Left lung (tissue), 4 donors: ENCODE measurements at regions not wholly inside any gene's neighbourhood (a gene's known extent, or its start where the extent isn't known, plus 50 kb on each side); places are given as distances from the start of the nearest gene placed in this dataset.

Experiments
- ATAC-seq: fragments of 200-7000 bp; cut with Tn5 transposase; one replicate; pipeline ENCODE4 v1.9.1; 2020; ENCODE audit warnings: moderate library complexity
- DNase-seq, 4 donors: peaks; one replicate each; pipeline ENCODE4 v3.0.0-alpha.2; 2013 to 2020
- H3K27ac ChIP-seq, 2 donors: fragments of 200-600 bp; sonication (generic) in 1 of 2; one replicate each; pipeline versions ENCODE4 v1.5.0 to v1.8.0; 2020 to 2021
- H3K27me3 ChIP-seq, 2 donors: fragments of 200-600 bp; sonication (generic) in 1 of 2; one replicate each; pipeline versions ENCODE4 v1.5.0 to v1.8.0; 2020 to 2021
- H3K36me3 ChIP-seq, 2 donors: fragments of 200-600 bp; sonication (generic) in 1 of 2; one replicate each; pipeline versions ENCODE4 v1.5.0 to v1.8.0; 2020 to 2021
- H3K4me1 ChIP-seq, 2 donors: fragments of 200-600 bp; one replicate each; pipeline ENCODE4 v1.8.0; 2021
- H3K4me3 ChIP-seq, 2 donors: fragments of 200-600 bp; sonication (generic) in 1 of 2; one replicate each; pipeline versions ENCODE4 v1.5.0 to v1.8.0; 2020 to 2021; ENCODE audit warnings: mild to moderate bottlenecking in 1 of 2
- H3K9me3 ChIP-seq, 2 donors: fragments of 200-600 bp; sonication (generic) in 1 of 2; one replicate each; pipeline versions ENCODE4 v1.5.0 to v1.8.0; 2020 to 2021
- CTCF ChIP-seq, 2 donors: fragments of 200-600 bp; sonication (generic) in 1 of 2; IDR thresholded peaks; one replicate each; pipeline versions ENCODE4 v1.5.0 to v1.8.0; 2021; ENCODE audit warnings: antibody characterized with exemption in 2 of 2
- intact Hi-C, 2 donors: fragments of 100-400 bp; cut with DNase I; formaldehyde crosslinking; loops; one replicate each; pipeline versions ENCODE4 v1.11.2 to v1.14.2; 2022
- donor health status: DM: no; HTN: yes; CAD: no.
- donor health status: DM: no; HTN: no; CAD: no.

- intact Hi-C loops = no loop called here
- Histone ChIP-seq H3K27me3 (no peaks in the 10 kb centered on the region), H3K4me3 (no peak overlapping the region), H3K36me3 (no peaks in the 10 kb centered on the region), H3K4me1 (no peaks in the 10 kb centered on the region), H3K9me3 (no peaks in the 10 kb centered on the region), H3K27ac (no peak overlapping the region)
- TF ChIP-seq CTCF (IDR thresholded peaks at IDR 0.05) = no peak
- no peak for DNase-seq
- ATAC-seq = no peak
Measured at GRCh38 chr4:187118602-187119120, 395.0 kb upstream of the FAT1 start.

GRCh38 chr4:187124331-187124730, 400.7 kb upstream of the FAT1 start:
- no peaks in the 10 kb centered on the region for H3K27me3 ChIP-seq
- H3K4me1 ChIP-seq = no peaks in the 10 kb centered on the region
- no peaks in the 10 kb centered on the region for H3K36me3 ChIP-seq
- no peaks in the 10 kb centered on the region for H3K9me3 ChIP-seq
- intact Hi-C loops = no loop called here
- TF ChIP-seq CTCF (IDR thresholded peaks at IDR 0.05) = no peak
- peak in 2 of 4 donors; percentile 13 to 30 for DNase-seq
- no peak overlapping the region for H3K27ac ChIP-seq
- no peak for ATAC-seq
- no peak overlapping the region for H3K4me3 ChIP-seq

- H3K9me3 ChIP-seq = no peaks in the 10 kb centered on the region
- intact Hi-C loops = no loop called here
- no peak for TF ChIP-seq CTCF (IDR thresholded peaks at IDR 0.05)
Measured at GRCh38 chr4:187125062-187125461, 401.4 kb upstream of the FAT1 start.

GRCh38 chr4:187127456-187127855, 403.8 kb upstream of the FAT1 start:
- ATAC-seq = no peak
- H3K27me3 ChIP-seq = no peaks in the 10 kb centered on the region
- no peak overlapping the region for H3K4me3 ChIP-seq
- TF ChIP-seq CTCF (IDR thresholded peaks at IDR 0.05) = no peak
- H3K4me1 ChIP-seq = no peaks in the 10 kb centered on the region
- DNase-seq = no peak
- intact Hi-C loops = no loop called here
- H3K36me3 ChIP-seq = no peaks in the 10 kb centered on the region
- H3K27ac ChIP-seq = no peak overlapping the region
- H3K9me3 ChIP-seq = peaks cover 0 to 2% of the 10 kb centered on the region in 2 donors

More at GRCh38 chr4:187125062-187125461, 401.4 kb upstream of the FAT1 start:
- H3K27ac ChIP-seq = no peak overlapping the region
- ATAC-seq (no peak), DNase-seq (no peak)
- no peaks in the 10 kb centered on the region for H3K36me3 ChIP-seq
- H3K27me3 ChIP-seq = no peaks in the 10 kb centered on the region
- H3K4me1 ChIP-seq = no peaks in the 10 kb centered on the region
- no peak overlapping the region for H3K4me3 ChIP-seq

GRCh38 chr4:187128222-187128621, 404.6 kb upstream of the FAT1 start:
- Histone ChIP-seq H3K9me3 (peaks cover 0 to 2% of the 10 kb centered on the region in 2 donors), H3K27ac (no peak overlapping the region), H3K4me3 (no peak overlapping the region), H3K36me3 (no peaks in the 10 kb centered on the region), H3K27me3 (no peaks in the 10 kb centered on the region), H3K4me1 (no peaks in the 10 kb centered on the region)
- DNase-seq = no peak
- no peak for ATAC-seq
- TF ChIP-seq CTCF (IDR thresholded peaks at IDR 0.05) = no peak
- intact Hi-C loops = no loop called here
